Kidney (tissue), 13 donors: ENCODE measurements at regions not wholly inside any gene's neighbourhood (a gene's known extent, or its start where the extent isn't known, plus 50 kb on each side); places are given as distances from the start of the nearest gene placed in this dataset.

Source experiments
- DNase-seq, 5 donors: peaks; one replicate each; pipeline ENCODE4 v3.0.0-alpha.2; 2013 to 2020
- FAIRE-seq: peaks from 2 replicates; lab custom pipeline; 2012; peaks lifted over from hg19 to GRCh38; lab: Jason Lieb, UNC
- H3K27ac ChIP-seq, 2 donors: one replicate each; pipeline ENCODE4 v1.7.0; 2013; ENCODE audit warnings: low read depth in 2 of 2, low read length in 2 of 2, inconsistent platforms in 1 of 2
- H3K27me3 ChIP-seq: one replicate; pipeline ENCODE4 v1.7.1; 2013; ENCODE audit warnings: low read length, inconsistent platforms; ENCODE audit not compliant: control insufficient read depth, insufficient read depth
- H3K36me3 ChIP-seq, 3 donors: one replicate each; pipeline versions ENCODE4 v1.7.0 to v1.7.1; 2013; ENCODE audit warnings: low read length in 3 of 3, control low read depth in 1 of 3, inconsistent platforms in 1 of 3; ENCODE audit not compliant: insufficient read depth in 3 of 3, control insufficient read depth in 2 of 3
- H3K4me1 ChIP-seq, 3 donors: one replicate each; pipeline versions ENCODE4 v1.7.0 to v1.7.1; 2013; ENCODE audit warnings: low read length in 3 of 3, inconsistent platforms in 1 of 3, low read depth in 1 of 3; ENCODE audit not compliant: control insufficient read depth in 2 of 3, insufficient read depth in 2 of 3
- H3K4me3 ChIP-seq, 3 donors: one replicate each; pipeline versions ENCODE4 v1.7.0 to v1.8.1; 2013; ENCODE audit warnings: low read length in 3 of 3, control low read depth in 1 of 3, inconsistent platforms in 1 of 3
- H3K9ac ChIP-seq, 3 donors: one replicate each; pipeline versions ENCODE4 v1.7.0 to v1.7.1; 2013; ENCODE audit warnings: low read length in 3 of 3, control low read depth in 1 of 3, inconsistent platforms in 1 of 3
- H3K9me3 ChIP-seq, 3 donors: one replicate each; pipeline versions ENCODE4 v1.7.0 to v1.7.1; 2013; ENCODE audit warnings: low read length in 3 of 3, control low read depth in 1 of 3, inconsistent platforms in 1 of 3; ENCODE audit not compliant: control insufficient read depth in 2 of 3, insufficient read depth in 1 of 3
- CTCF ChIP-seq: IDR thresholded peaks from 3 replicates; pipeline ENCODE4 v1.5.1; 2012; ENCODE audit warnings: mild to moderate bottlenecking, moderate library complexity, borderline replicate concordance; ENCODE audit not compliant: insufficient read depth; ENCODE audit errors: extremely low read depth
- intact Hi-C: fragments of 100-400 bp; cut with DNase I; formaldehyde crosslinking; loops from one replicate; pipeline ENCODE4 v1.11.1; 2022
- donor health status: control.
- donor health status: control.
- donor health status: control.
- donor health status: control.
- donor health status: control.
- donor health status: DM: yes; HTN: yes; CAD: no.
- donor health status: Normal renal cell carcinoma (clear cell type).

- Histone ChIP-seq H3K36me3 (no peaks in the 10 kb centered on the region), H3K4me1 (peaks cover 0 to 5% (median 5%) of the 10 kb centered on the region in 3 donors), H3K4me3 (no peak overlapping the region), H3K27me3 (no peaks in the 10 kb centered on the region), H3K9ac (no peak overlapping the region), H3K9me3 (no peaks in the 10 kb centered on the region), H3K27ac (no peak overlapping the region)
- intact Hi-C loops = no loop called here
- FAIRE-seq (no peak), DNase-seq (peak in 2 of 5 donors; percentile 6 to 41)
- TF ChIP-seq CTCF = no peak
Measured at GRCh38 chr2:128448331-128449225, 129.9 kb upstream of the HS6ST1 start.

GRCh38 chr2:128449226-128450061 is 130.8 kb upstream of the HS6ST1 start:
- FAIRE-seq = no peak
- TF ChIP-seq CTCF = no peak

GRCh38 chr2:128450211-128451024 is 131.8 kb upstream of the HS6ST1 start:
- peak in 2 of 5 donors; percentile 7 to 34 for DNase-seq

More at GRCh38 chr2:128449226-128450061, 130.8 kb upstream of the HS6ST1 start:
- H3K9me3 ChIP-seq = peaks cover 0 to under 1% (median 0%) of the 10 kb centered on the region in 3 donors
- no peak overlapping the region for H3K4me3 ChIP-seq
- H3K27ac ChIP-seq = no peak overlapping the region
- H3K27me3 ChIP-seq = no peaks in the 10 kb centered on the region
- H3K4me1 ChIP-seq = peaks cover 0 to 5% (median 5%) of the 10 kb centered on the region in 3 donors
- H3K9ac ChIP-seq = no peak overlapping the region
- peak in 3 of 5 donors; percentile 9 to 52 (median 41) for DNase-seq
- intact Hi-C loops = no loop called here
- H3K36me3 ChIP-seq = no peaks in the 10 kb centered on the region

More at GRCh38 chr2:128450211-128451024, 131.8 kb upstream of the HS6ST1 start:
- no peak overlapping the region for H3K27ac ChIP-seq
- peaks cover 0 to 5% (median 5%) of the 10 kb centered on the region in 3 donors for H3K4me1 ChIP-seq
- no peak for FAIRE-seq
- peaks cover 0 to 6% (median 0%) of the 10 kb centered on the region in 3 donors for H3K9me3 ChIP-seq
- H3K9ac ChIP-seq = no peak overlapping the region
- H3K36me3 ChIP-seq = no peaks in the 10 kb centered on the region
- H3K4me3 ChIP-seq = no peak overlapping the region
- H3K27me3 ChIP-seq = no peaks in the 10 kb centered on the region
- intact Hi-C loops = no loop called here
- no peak for TF ChIP-seq CTCF
